K562 (cell line): ENCODE measurements at regions not wholly inside any gene's neighbourhood (a gene's known extent, or its start where the extent isn't known, plus 50 kb on each side); places are given as distances from the start of the nearest gene placed in this dataset.

ENCODE experiments used
- ATAC-seq: fragments of 200-7000 bp; cut with Tn5 transposase; 3 replicates; pipeline ENCODE4 v1.9.1; 2020; ENCODE audit warnings: moderate library complexity
- BruUV-seq: library from RNA; stranded (reverse); fragments of 400-500 nt; replicated peaks from 2 replicates; lab custom pipeline; 2021; lab: Mats Ljungman, UMichigan
- CTCF ChIA-PET: fragments of 300-600 bp; formaldehyde crosslinking; extraction: SDS; loops from one replicate; lab custom pipeline; 2021; ENCODE audit warnings: low intra/inter-chr PET ratio; lab: Yijun Ruan, JAX
- POLR2A ChIA-PET: fragments of 300-600, 350-650 bp; sonication (Branson Sonifier 250); formaldehyde crosslinking; extraction: SDS; loops from one replicate; lab custom pipeline; 2021; ENCODE audit warnings: antibody characterized with exemption, inconsistent platforms; lab: Yijun Ruan, JAX
- DNase-seq, 4 experiments: peaks; one replicate each; pipeline versions ENCODE4 v3.0.0 to v3.0.0-alpha.2; 2011 to 2018; ENCODE audit warnings: low spot score in 3 of 4, mixed read lengths in 3 of 4; ENCODE audit errors: extremely low read depth in 1 of 4
- FAIRE-seq: peaks from 2 replicates; lab custom pipeline; 2011; peaks lifted over from hg19 to GRCh38; lab: Jason Lieb, UNC
- H2AFZ ChIP-seq: 2 replicates; pipeline ENCODE4 v1.6.0; 2011; ENCODE audit warnings: low read depth, low read length, control low read depth, inconsistent platforms
- H3K27ac ChIP-seq: fragments of 200-600 bp; 3 replicates; pipeline ENCODE4 v1.8.0; 2011; ENCODE audit warnings: low read depth, mild to moderate bottlenecking, control low read depth, inconsistent platforms, low read length, moderate library complexity, mixed read lengths; ENCODE audit errors: extremely low read depth
- H3K27me3 ChIP-seq, 2 experiments: fragments of 300-600 bp in 1 of 2; 2 replicates in 1 of 2; 3 replicates in 1 of 2; pipeline versions ENCODE4 v1.6.0 to v1.8.0; 2011; ENCODE audit warnings: inconsistent platforms in 2 of 2, low read length in 2 of 2, mild to moderate bottlenecking in 1 of 2, mixed read lengths in 1 of 2, moderate library complexity in 1 of 2; ENCODE audit not compliant: control insufficient read depth in 2 of 2, insufficient read depth in 2 of 2
- H3K36me3 ChIP-seq: fragments of 300-600 bp; 3 replicates; pipeline ENCODE4 v1.8.0; 2011; ENCODE audit warnings: mild to moderate bottlenecking, low read length, inconsistent platforms; ENCODE audit not compliant: control insufficient read depth, insufficient read depth
- H3K4me1 ChIP-seq, 2 experiments: fragments of 200-600 bp in 1 of 2; replicated peaks in 1 of 2; 2 replicates in 1 of 2; 3 replicates in 1 of 2; pipeline versions ENCODE4 v1.5.1 to v1.8.0; 2011; ENCODE audit warnings: inconsistent platforms in 2 of 2, low read length in 2 of 2, mild to moderate bottlenecking in 1 of 2, mixed read lengths in 1 of 2, moderate library complexity in 1 of 2; ENCODE audit not compliant: control insufficient read depth in 2 of 2, insufficient read depth in 2 of 2
- H3K4me2 ChIP-seq: 2 replicates; pipeline ENCODE4 v1.6.1; 2011; ENCODE audit warnings: low read length, control low read depth, inconsistent platforms, mixed read lengths; ENCODE audit not compliant: insufficient read depth
- H3K4me3 ChIP-seq: fragments of 200-600 bp; sonication (generic), shearing (Covaris generic); 2 replicates; pipeline ENCODE4 v1.5.1; 2016; ENCODE audit warnings: control low read depth, inconsistent platforms
- H3K79me2 ChIP-seq: fragments of 200-600 bp; 3 replicates; pipeline ENCODE4 v1.8.0; 2011; ENCODE audit warnings: low read length, inconsistent platforms; ENCODE audit not compliant: control insufficient read depth, insufficient read depth
- H3K9ac ChIP-seq, 2 experiments: 2 replicates each; pipeline versions ENCODE4 v1.6.0 to v1.6.1; 2011; ENCODE audit warnings: low read depth in 2 of 2, low read length in 2 of 2, control low read depth in 1 of 2, inconsistent platforms in 1 of 2, mild to moderate bottlenecking in 1 of 2, mixed read lengths in 1 of 2; ENCODE audit not compliant: insufficient read depth in 1 of 2
- H3K9me1 ChIP-seq: one replicate; pipeline ENCODE4 v1.6.0; 2011; ENCODE audit warnings: inconsistent platforms, mild to moderate bottlenecking, low read length, moderate library complexity; ENCODE audit not compliant: control insufficient read depth, insufficient read depth
- H3K9me3 ChIP-seq: replicated peaks from 2 replicates; pipeline ENCODE4 v1.5.1; 2011; ENCODE audit warnings: low read depth, low read length, inconsistent platforms; ENCODE audit not compliant: control insufficient read depth, insufficient read depth
- H4K20me1 ChIP-seq: replicated peaks from 2 replicates; pipeline ENCODE4 v1.6.1; 2011; ENCODE audit warnings: low read length, inconsistent platforms, mixed read lengths; ENCODE audit not compliant: control insufficient read depth, insufficient read depth
- CBX2 ChIP-seq: fragments of 200-600 bp; sonication (generic); IDR thresholded peaks from one replicate; pipeline ENCODE4 v1.6.1; 2012; ENCODE audit warnings: mild to moderate bottlenecking, low read length, inconsistent platforms; ENCODE audit not compliant: insufficient read depth, poor library complexity, severe bottlenecking
- GABPA ChIP-seq: fragments of 200-800 bp; sonication (Bioruptor generic); conservative IDR thresholded peaks from 2 replicates; pipeline ENCODE4 v1.6.1; 2016; ENCODE audit warnings: low read depth, missing genetic modification characterization, missing compliant biosample characterization
- HMBOX1 ChIP-seq: sonication (generic); IDR thresholded peaks from 2 replicates; pipeline ENCODE4 v1.6.1; 2016
- NFIX ChIP-seq: fragments of 250-450 bp; sonication (Bioruptor Pico); IDR thresholded peaks from 2 replicates; pipeline ENCODE4 v1.4.0; 2020; ENCODE audit warnings: low read depth, mild to moderate bottlenecking, moderate library complexity
- RBM22 ChIP-seq: fragments of 200-400 bp; formaldehyde crosslinking; IDR thresholded peaks from 2 replicates; pipeline ENCODE4 v1.6.1; 2018; ENCODE audit warnings: low read length, low read depth; ENCODE audit not compliant: poor library complexity, severe bottlenecking
- RHOXF2B ChIP-seq: fragments of 250-450 bp; sonication (Bioruptor Pico); conservative IDR thresholded peaks from 2 replicates; pipeline ENCODE4 v1.5.1; 2021
- SMARCA4 ChIP-seq: fragments of 450-650 bp; IDR thresholded peaks from 2 replicates; pipeline ENCODE4 v1.6.1; 2016
- SRF ChIP-seq, 2 experiments: fragments of 250-450, 450-650 bp in 1 of 2; sonication (Bioruptor Pico) in 1 of 2; sonication (generic) in 1 of 2; formaldehyde crosslinking; IDR thresholded peaks; 2 replicates each; pipeline versions ENCODE4 v1.5.0 to v1.5.1; 2020 to 2022; ENCODE audit warnings: mild to moderate bottlenecking in 1 of 2, missing genetic modification reagents in 1 of 2
- ZNF124 ChIP-seq: sonication (generic); formaldehyde crosslinking; IDR thresholded peaks from 2 replicates; pipeline ENCODE4 v1.8.1; 2022; ENCODE audit warnings: missing genetic modification reagents
- whole genome bisulfite sequencing: fragments of 100-300 bp; shearing (Covaris generic); methylation state at CpG from one replicate; pipeline ENCODE4 v1.1.6; 2016; ENCODE audit warnings: low coverage, mixed read lengths; ENCODE audit not compliant: insufficient coverage; ENCODE audit errors: missing lambda C conversion rate; 5-methylcytosine and 5-hydroxymethylcytosine counted together
- in situ Hi-C: fragments of 300-500 bp; cut with MboI; formaldehyde crosslinking; loops from 4 replicates; pipeline ENCODE4 v1.15.0; 2018; ENCODE audit warnings: inconsistent platforms, mixed read lengths
- intact Hi-C: fragments of 100-400 bp; cut with micrococcal nuclease; formaldehyde crosslinking; loops from 2 replicates; pipeline ENCODE4 v1.14.2; 2022
- TF ChIP-seq, protein P1 (sequence below): conservative IDR thresholded peaks from 2 replicates; pipeline ENCODE4 v1.6.1; 2011; ENCODE audit warnings: low read depth, mild to moderate bottlenecking, low read length; ENCODE audit not compliant: control insufficient read depth

DNA sequence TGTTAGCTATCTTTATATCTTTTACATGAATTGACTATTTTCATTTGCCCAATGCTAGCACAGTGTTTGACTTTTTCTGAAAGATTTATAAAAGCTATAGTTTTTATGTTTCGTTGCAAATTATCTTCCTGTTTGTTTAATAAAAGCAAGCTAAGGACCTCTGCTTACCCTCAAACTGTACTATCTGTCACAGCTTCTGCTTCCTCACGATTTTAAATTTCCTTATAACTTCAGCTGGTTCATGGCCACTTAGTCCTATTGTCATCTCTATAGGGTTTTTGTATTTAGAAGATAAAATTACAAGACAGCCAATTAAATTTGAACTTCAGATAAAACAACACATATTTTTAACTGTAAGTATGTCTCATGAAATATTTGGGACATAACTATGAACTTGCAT is 494.0 kb downstream of the PDGFC start:
- Histone ChIP-seq H3K36me3 (no peaks in the 10 kb centered on the region), H3K4me3 (no peak overlapping the region), H2AFZ (no peak overlapping the region), H3K9me1 (no peaks in the 10 kb centered on the region), H3K4me2 (no peak overlapping the region), H3K79me2 (no peaks in the 10 kb centered on the region), H3K27ac (no peak overlapping the region), H3K27me3 (no peaks in the 10 kb centered on the region), H3K4me1 (no peaks in the 10 kb centered on the region), H4K20me1 (no peaks in the 10 kb centered on the region), H3K9ac (no peak overlapping the region), H3K9me3 (no peaks in the 10 kb centered on the region; the same call in 1 of the 2 replicates)
- in situ Hi-C loops (no loop called here), intact Hi-C loops (no loop called here)
- POLR2A ChIA-PET: no interaction called here
- FAIRE-seq (no peak), ATAC-seq (no peak), DNase-seq (no peak)
- WGBS: 4% methylated on average over 2 of the region's 2 CpGs
- TF ChIP-seq, protein P1, sequence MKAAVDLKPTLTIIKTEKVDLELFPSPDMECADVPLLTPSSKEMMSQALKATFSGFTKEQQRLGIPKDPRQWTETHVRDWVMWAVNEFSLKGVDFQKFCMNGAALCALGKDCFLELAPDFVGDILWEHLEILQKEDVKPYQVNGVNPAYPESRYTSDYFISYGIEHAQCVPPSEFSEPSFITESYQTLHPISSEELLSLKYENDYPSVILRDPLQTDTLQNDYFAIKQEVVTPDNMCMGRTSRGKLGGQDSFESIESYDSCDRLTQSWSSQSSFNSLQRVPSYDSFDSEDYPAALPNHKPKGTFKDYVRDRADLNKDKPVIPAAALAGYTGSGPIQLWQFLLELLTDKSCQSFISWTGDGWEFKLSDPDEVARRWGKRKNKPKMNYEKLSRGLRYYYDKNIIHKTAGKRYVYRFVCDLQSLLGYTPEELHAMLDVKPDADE: no peak
- TF ChIP-seq SRF (CRISPR knock-in tag; IDR thresholded peaks at IDR 0.05) (no peak), RBM22 (no peak), ZNF124 (CRISPR knock-in tag) (no peak)
- CTCF ChIA-PET: no interaction called here
- BruUV-seq: no TSS peak

DNA sequence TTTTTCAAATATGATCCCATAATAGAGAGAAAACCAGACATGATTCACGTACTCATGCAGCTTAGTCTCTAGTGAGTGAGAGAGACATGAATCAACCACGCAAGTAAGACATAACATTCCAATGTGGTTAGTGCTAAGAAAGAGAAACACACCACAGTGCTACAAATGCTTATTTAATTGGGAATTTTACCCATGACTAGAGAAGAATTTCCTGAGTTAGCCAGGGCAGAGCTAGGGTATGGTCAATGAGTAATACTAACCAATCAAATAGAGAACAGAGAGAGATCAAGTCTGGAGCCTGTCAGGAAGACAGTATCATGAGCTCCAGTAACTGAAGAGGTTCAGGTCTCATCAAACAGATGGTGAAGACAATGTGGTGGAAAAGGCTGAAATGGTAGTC is 495.2 kb downstream of the PDGFC start:
- Histone ChIP-seq H3K9me1 (no peaks in the 10 kb centered on the region), H2AFZ (no peak overlapping the region), H4K20me1 (no peaks in the 10 kb centered on the region), H3K36me3 (no peaks in the 10 kb centered on the region), H3K27ac (no peak overlapping the region), H3K79me2 (no peaks in the 10 kb centered on the region), H3K9ac (no peak overlapping the region), H3K4me2 (no peak overlapping the region), H3K4me1 (no peaks in the 10 kb centered on the region), H3K9me3 (no peaks in the 10 kb centered on the region; the same call in 1 of the 2 replicates), H3K4me3 (no peak overlapping the region), H3K27me3 (no peaks in the 10 kb centered on the region)
- FAIRE-seq (no peak), ATAC-seq (no peak), DNase-seq (no peak)
- ChIA-PET CTCF (no interaction called here), POLR2A (no interaction called here)
- WGBS: 0% methylated on average over 2 of the region's 2 CpGs
- no TSS peak for BruUV-seq
- TF ChIP-seq RHOXF2B (CRISPR knock-in tag) (no peak), GABPA (tag) (no peak), SMARCA4 (no peak), CBX2 (no peak), NFIX (CRISPR knock-in tag) (no peak), HMBOX1 (no peak)
- intact Hi-C loops (no loop called here), in situ Hi-C loops (no loop called here)
